PC-9 (cell line): ENCODE measurements at regions not wholly inside any gene's neighbourhood (a gene's known extent, or its start where the extent isn't known, plus 50 kb on each side); places are given as distances from the start of the nearest gene placed in this dataset.

Experiments used
- EZH2 ChIP-seq: fragments of 200-600 bp; sonication (generic); IDR thresholded peaks from 2 replicates; pipeline ENCODE4 v1.8.0; 2017; ENCODE audit warnings: antibody characterized with exemption, low read depth
- TF ChIP-seq, protein P1 (sequence below): fragments of 200-600 bp; sonication (generic); conservative IDR thresholded peaks from 2 replicates; pipeline ENCODE4 v1.6.1; 2017; ENCODE audit warnings: mixed run types, antibody characterized with exemption, mild to moderate bottlenecking, moderate library complexity

DNA sequence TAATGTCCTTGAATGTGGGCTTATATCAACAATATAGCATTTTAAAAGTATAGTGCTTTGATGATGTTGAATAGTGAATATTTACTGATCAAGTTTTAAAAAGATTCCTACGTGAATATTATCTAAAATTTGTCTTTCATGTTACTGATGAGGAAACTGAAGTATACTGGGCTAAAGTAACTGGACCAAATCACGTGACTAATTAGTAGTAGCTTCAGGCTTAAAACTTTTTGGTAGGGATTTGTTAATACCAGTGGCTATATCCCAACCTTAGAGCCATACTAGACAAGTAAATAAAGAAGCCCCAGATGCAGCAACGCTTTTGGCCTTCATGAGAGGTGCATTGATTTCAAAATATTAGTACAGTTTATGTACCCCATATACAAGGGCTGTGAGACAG is 152.1 kb upstream of the EDIL3 start:
- TF ChIP-seq, protein P1, sequence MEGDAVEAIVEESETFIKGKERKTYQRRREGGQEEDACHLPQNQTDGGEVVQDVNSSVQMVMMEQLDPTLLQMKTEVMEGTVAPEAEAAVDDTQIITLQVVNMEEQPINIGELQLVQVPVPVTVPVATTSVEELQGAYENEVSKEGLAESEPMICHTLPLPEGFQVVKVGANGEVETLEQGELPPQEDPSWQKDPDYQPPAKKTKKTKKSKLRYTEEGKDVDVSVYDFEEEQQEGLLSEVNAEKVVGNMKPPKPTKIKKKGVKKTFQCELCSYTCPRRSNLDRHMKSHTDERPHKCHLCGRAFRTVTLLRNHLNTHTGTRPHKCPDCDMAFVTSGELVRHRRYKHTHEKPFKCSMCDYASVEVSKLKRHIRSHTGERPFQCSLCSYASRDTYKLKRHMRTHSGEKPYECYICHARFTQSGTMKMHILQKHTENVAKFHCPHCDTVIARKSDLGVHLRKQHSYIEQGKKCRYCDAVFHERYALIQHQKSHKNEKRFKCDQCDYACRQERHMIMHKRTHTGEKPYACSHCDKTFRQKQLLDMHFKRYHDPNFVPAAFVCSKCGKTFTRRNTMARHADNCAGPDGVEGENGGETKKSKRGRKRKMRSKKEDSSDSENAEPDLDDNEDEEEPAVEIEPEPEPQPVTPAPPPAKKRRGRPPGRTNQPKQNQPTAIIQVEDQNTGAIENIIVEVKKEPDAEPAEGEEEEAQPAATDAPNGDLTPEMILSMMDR = no peak
- no peak for TF ChIP-seq EZH2
